Trophoblast cell (in vitro differentiated cells and primary cell): ENCODE measurements at regions not wholly inside any gene's neighbourhood (a gene's known extent, or its start where the extent isn't known, plus 50 kb on each side); places are given as distances from the start of the nearest gene placed in this dataset.

Experiments
- DNase-seq, 2 donors: peaks; one replicate each; pipeline ENCODE4 v3.0.0-alpha.2; 2016
- H2AFZ ChIP-seq: 2 replicates; pipeline ENCODE4 v1.6.1; 2013; ENCODE audit warnings: low read length, moderate library complexity, mild to moderate bottlenecking; ENCODE audit not compliant: insufficient read depth, poor library complexity
- H2AK5ac ChIP-seq: 2 replicates; pipeline ENCODE4 v1.6.1; 2013; ENCODE audit warnings: mild to moderate bottlenecking, low read length
- H2BK120ac ChIP-seq: 2 replicates; pipeline ENCODE4 v1.6.1; 2013; ENCODE audit warnings: low read length, mild to moderate bottlenecking, moderate library complexity; ENCODE audit not compliant: insufficient read depth, poor library complexity
- H2BK12ac ChIP-seq: 2 replicates; pipeline ENCODE4 v1.6.1; 2013; ENCODE audit warnings: mild to moderate bottlenecking, low read length, moderate library complexity
- H2BK5ac ChIP-seq: 2 replicates; pipeline ENCODE4 v1.6.1; 2013; ENCODE audit warnings: low read length, low read depth, moderate library complexity, mild to moderate bottlenecking; ENCODE audit not compliant: poor library complexity
- H3K14ac ChIP-seq: 2 replicates; pipeline ENCODE4 v1.6.1; 2013; ENCODE audit warnings: mild to moderate bottlenecking, low read length
- H3K18ac ChIP-seq: 2 replicates; pipeline ENCODE4 v1.6.1; 2013; ENCODE audit warnings: mild to moderate bottlenecking, low read length
- H3K23ac ChIP-seq: 2 replicates; pipeline ENCODE4 v1.6.1; 2013; ENCODE audit warnings: low read length
- H3K27ac ChIP-seq: 2 replicates; pipeline ENCODE4 v1.5.1; 2013; ENCODE audit warnings: low read depth, mild to moderate bottlenecking, inconsistent platforms, low read length, moderate library complexity
- H3K27me3 ChIP-seq: 2 replicates; pipeline ENCODE4 v1.6.1; 2013; ENCODE audit warnings: inconsistent platforms, mild to moderate bottlenecking, low read length, moderate library complexity; ENCODE audit not compliant: insufficient read depth
- H3K36me3 ChIP-seq, 2 experiments: 1 replicate in 1 of 2; 2 replicates in 1 of 2; pipeline ENCODE4 v1.6.1; 2013; ENCODE audit warnings: low read length in 2 of 2, mild to moderate bottlenecking in 2 of 2, moderate library complexity in 1 of 2; ENCODE audit not compliant: insufficient read depth in 2 of 2, control insufficient read depth in 1 of 2
- H3K4ac ChIP-seq: 2 replicates; pipeline ENCODE4 v1.6.1; 2013; ENCODE audit warnings: low read depth, mild to moderate bottlenecking, low read length, moderate library complexity
- H3K4me1 ChIP-seq, 2 experiments: 1 replicate in 1 of 2; 2 replicates in 1 of 2; pipeline ENCODE4 v1.6.1; 2013; ENCODE audit warnings: low read length in 2 of 2, mild to moderate bottlenecking in 2 of 2, moderate library complexity in 1 of 2; ENCODE audit not compliant: insufficient read depth in 2 of 2, control insufficient read depth in 1 of 2
- H3K4me2 ChIP-seq: 2 replicates; pipeline ENCODE4 v1.6.1; 2013; ENCODE audit warnings: inconsistent platforms, mild to moderate bottlenecking, low read length, moderate library complexity
- H3K4me3 ChIP-seq: 2 replicates; pipeline ENCODE4 v1.5.1; 2013; ENCODE audit warnings: mild to moderate bottlenecking, low read depth, low read length, inconsistent platforms
- H3K79me1 ChIP-seq: one replicate; pipeline ENCODE4 v1.6.1; 2013; ENCODE audit warnings: low read length
- H3K79me2 ChIP-seq: 2 replicates; pipeline ENCODE4 v1.6.1; 2013; ENCODE audit warnings: low read length, mild to moderate bottlenecking; ENCODE audit not compliant: control insufficient read depth, insufficient read depth, poor library complexity
- H3K9ac ChIP-seq: 2 replicates; pipeline ENCODE4 v1.6.1; 2013; ENCODE audit warnings: mild to moderate bottlenecking, low read length
- H3K9me3 ChIP-seq: 2 replicates; pipeline ENCODE4 v1.6.1; 2013; ENCODE audit warnings: low read depth, mild to moderate bottlenecking, control low read depth, inconsistent platforms, low read length; ENCODE audit not compliant: insufficient read depth
- H4K12ac ChIP-seq: 2 replicates; pipeline ENCODE4 v1.6.1; 2013; ENCODE audit warnings: low read depth, mild to moderate bottlenecking, low read length, moderate library complexity
- H4K8ac ChIP-seq: 2 replicates; pipeline ENCODE4 v1.6.1; 2013; ENCODE audit warnings: low read depth, mild to moderate bottlenecking, low read length, moderate library complexity
- H4K91ac ChIP-seq: one replicate; pipeline ENCODE4 v1.6.1; 2013; ENCODE audit warnings: low read depth, mild to moderate bottlenecking, low read length, moderate library complexity
- WGBS: extraction: QIAGEN DNeasy Blood & Tissue Kit; methylation state at CpG from one replicate; pipeline ENCODE4 v1.1.7; 2013; ENCODE audit warnings: missing lambda C conversion rate; ENCODE audit not compliant: insufficient read length, insufficient coverage; ENCODE audit errors: extremely low coverage; 5-methylcytosine and 5-hydroxymethylcytosine counted together

DNA sequence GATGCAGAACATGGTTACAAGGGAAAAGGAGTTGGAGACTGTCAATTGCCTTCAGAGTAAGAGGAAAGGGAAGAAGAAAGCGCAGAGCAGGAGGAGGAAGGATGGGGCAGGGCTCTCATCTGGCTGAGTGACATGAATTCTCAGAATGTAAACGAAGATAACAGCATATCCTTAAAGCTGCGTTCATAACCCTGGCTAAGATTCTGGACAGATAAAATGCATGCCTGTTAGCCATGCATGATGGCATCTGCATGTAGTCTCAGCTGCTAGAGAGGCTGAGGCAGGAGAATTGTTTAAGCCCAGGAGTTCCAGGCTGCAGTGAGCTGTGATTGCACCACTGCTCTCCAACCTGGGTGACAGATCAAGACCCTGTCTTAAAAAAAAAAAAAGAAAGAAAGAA lies 493.5 kb upstream of the PRKX start:
- no peak overlapping the region for H4K8ac ChIP-seq

DNA sequence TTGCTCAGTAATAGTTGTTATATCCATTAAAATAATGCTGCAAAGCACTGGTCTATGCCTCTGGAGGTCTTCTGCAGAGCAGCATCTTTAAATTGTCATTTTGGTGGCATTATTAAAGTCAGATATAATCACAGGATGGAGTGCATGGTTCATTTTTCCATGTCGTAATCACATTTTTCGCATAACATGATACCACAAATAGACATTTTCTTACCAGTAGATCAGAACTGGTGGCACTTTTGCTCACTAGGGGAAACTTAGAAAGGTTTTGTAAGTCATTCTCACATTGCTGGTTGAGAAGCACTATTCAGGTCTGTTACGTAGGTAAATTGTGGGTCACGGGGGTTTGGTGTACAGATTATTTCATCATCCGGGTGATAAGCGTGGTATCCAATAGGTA lies 484.5 kb upstream of the PRKX start:
- no peak overlapping the region for H3K4me2 ChIP-seq
- no peak overlapping the region for H2AK5ac ChIP-seq
- H3K79me1 ChIP-seq, result no peaks in the 10 kb centered on the region
- no peak overlapping the region for H4K8ac ChIP-seq
- no peak overlapping the region for H2AFZ ChIP-seq
- H3K4me3 ChIP-seq, result no peak overlapping the region
- H3K79me2 ChIP-seq, result no peaks in the 10 kb centered on the region
- H4K91ac ChIP-seq, result no peak overlapping the region
- H3K4me1 ChIP-seq, result peaks cover 0 to 2% of the 10 kb centered on the region in 2 experiments
- H2BK120ac ChIP-seq, result no peak overlapping the region
- no peak overlapping the region for H3K23ac ChIP-seq
- no peak overlapping the region for H2BK5ac ChIP-seq
- no peak overlapping the region for H3K4ac ChIP-seq
- no peak overlapping the region for H2BK12ac ChIP-seq
- H3K27ac ChIP-seq, result no peak overlapping the region
- H3K18ac ChIP-seq, result no peak overlapping the region
- no peak overlapping the region for H4K12ac ChIP-seq
- H3K9me3 ChIP-seq, result no peaks in the 10 kb centered on the region
- no peaks in the 10 kb centered on the region for H3K36me3 ChIP-seq
- peak in 1 of 2 donors; percentile 15 for DNase-seq
- WGBS, result no CpG with 5 or more reads among the region's 6 CpGs
- H3K9ac ChIP-seq, result no peak overlapping the region
- no peak overlapping the region for H3K14ac ChIP-seq
- no peaks in the 10 kb centered on the region for H3K27me3 ChIP-seq

More for the DNA sequence above, 493.5 kb upstream of the PRKX start:
- Histone ChIP-seq H2AFZ (no peak overlapping the region), H3K9ac (no peak overlapping the region), H4K12ac (no peak overlapping the region), H3K4me2 (no peak overlapping the region), H3K4me1 (peaks cover 0 to 2% of the 10 kb centered on the region in 2 experiments), H2BK12ac (no peak overlapping the region), H3K9me3 (no peaks in the 10 kb centered on the region), H3K4me3 (no peak overlapping the region), H2BK120ac (no peak overlapping the region), H3K27me3 (no peaks in the 10 kb centered on the region), H3K23ac (no peak overlapping the region), H3K4ac (no peak overlapping the region), H4K91ac (no peak overlapping the region), H3K27ac (no peak overlapping the region), H3K36me3 (no peaks in the 10 kb centered on the region), H3K18ac (no peak overlapping the region), H3K79me2 (no peaks in the 10 kb centered on the region), H2AK5ac (no peak overlapping the region), H2BK5ac (no peak overlapping the region), H3K14ac (no peak overlapping the region), H3K79me1 (no peaks in the 10 kb centered on the region)
- peak; percentile 38 to 70 for DNase-seq
- no CpG with 5 or more reads among the region's 3 CpGs for WGBS

DNA sequence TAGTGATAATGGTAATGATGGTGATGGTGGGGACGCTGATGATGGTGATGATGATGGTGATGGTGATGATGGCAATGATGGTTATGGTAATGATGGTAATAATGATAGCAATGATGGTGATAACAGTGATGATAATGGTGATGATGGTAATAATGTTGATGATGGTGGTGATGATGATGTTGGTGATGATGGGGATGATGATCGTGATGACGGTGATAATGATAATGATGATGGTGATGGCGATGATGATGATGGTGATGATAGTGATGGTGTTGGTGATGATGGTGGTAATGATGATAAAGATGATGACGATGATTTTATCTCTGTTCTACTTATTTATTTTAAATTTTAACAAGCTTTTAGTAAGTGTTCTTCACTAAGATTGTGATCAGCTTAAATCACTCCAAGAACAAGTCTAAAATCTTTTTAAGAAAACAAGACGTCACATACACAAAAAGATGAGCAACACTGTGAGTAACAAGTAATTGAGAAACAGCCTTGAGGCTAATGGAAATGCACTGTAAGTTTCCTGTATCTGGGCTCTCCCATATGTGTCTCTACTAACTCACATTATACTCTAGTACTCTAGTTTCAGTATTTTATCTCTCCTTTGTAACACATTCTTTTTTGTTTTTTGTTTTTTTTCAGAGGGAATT lies 480.2 kb upstream of the PRKX start:
- Histone ChIP-seq H3K4me3 (no peak overlapping the region), H3K18ac (no peak overlapping the region), H3K79me2 (no peaks in the 10 kb centered on the region), H3K14ac (no peak overlapping the region), H2AFZ (no peak overlapping the region), H2BK5ac (no peak overlapping the region), H3K4me2 (no peak overlapping the region), H4K8ac (no peak overlapping the region), H3K79me1 (no peaks in the 10 kb centered on the region), H3K4ac (no peak overlapping the region), H2BK12ac (no peak overlapping the region), H4K12ac (no peak overlapping the region), H3K36me3 (no peaks in the 10 kb centered on the region), H3K27ac (no peak overlapping the region), H2AK5ac (no peak overlapping the region), H4K91ac (no peak overlapping the region), H3K4me1 (no peaks in the 10 kb centered on the region), H3K27me3 (no peaks in the 10 kb centered on the region), H3K23ac (no peak overlapping the region), H2BK120ac (no peak overlapping the region), H3K9ac (no peak overlapping the region), H3K9me3 (no peaks in the 10 kb centered on the region)
- no CpG with 5 or more reads among the region's 6 CpGs for WGBS
- DNase-seq, result peak; percentile 15 to 56

DNA sequence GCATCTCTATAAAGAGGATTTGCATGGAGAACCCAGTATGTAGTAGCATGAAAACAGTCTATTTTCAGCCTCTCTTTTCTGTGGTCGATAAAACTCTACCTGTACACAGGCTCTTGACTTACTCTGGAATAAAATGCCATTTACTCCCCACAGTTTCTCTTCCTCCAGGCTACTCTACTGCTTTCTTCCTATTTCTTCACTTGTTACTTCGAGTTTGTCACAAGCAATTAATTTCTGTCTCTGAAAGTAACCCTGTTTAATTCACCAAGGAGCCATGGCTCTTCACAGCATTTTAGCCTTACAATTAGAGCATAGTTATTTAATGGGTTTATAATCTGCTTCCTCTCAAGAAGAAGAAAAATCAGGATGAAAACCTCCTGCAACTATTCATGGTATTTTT lies 472.9 kb upstream of the PRKX start:
- Histone ChIP-seq H4K12ac (no peak overlapping the region), H3K36me3 (no peaks in the 10 kb centered on the region), H3K9me3 (no peaks in the 10 kb centered on the region), H3K4me1 (no peaks in the 10 kb centered on the region), H4K91ac (no peak overlapping the region), H3K27ac (no peak overlapping the region), H4K8ac (no peak overlapping the region), H3K14ac (no peak overlapping the region), H3K79me2 (no peaks in the 10 kb centered on the region), H2BK120ac (no peak overlapping the region), H3K27me3 (no peaks in the 10 kb centered on the region), H2BK5ac (no peak overlapping the region), H3K4me3 (no peak overlapping the region), H3K4ac (no peak overlapping the region), H2BK12ac (no peak overlapping the region), H3K18ac (no peak overlapping the region), H2AFZ (no peak overlapping the region), H3K79me1 (peaks cover 3% of the 10 kb centered on the region), H3K9ac (no peak overlapping the region), H3K4me2 (no peak overlapping the region), H3K23ac (no peak overlapping the region), H2AK5ac (no peak overlapping the region)
- WGBS, result no CpG with 5 or more reads among the region's 2 CpGs
- DNase-seq, result no peak
